ENCODE measurements at regions not wholly inside any gene's neighbourhood (a gene's known extent, or its start where the extent isn't known, plus 50 kb on each side); places are given as distances from the start of the nearest gene placed in this dataset.

DNA sequence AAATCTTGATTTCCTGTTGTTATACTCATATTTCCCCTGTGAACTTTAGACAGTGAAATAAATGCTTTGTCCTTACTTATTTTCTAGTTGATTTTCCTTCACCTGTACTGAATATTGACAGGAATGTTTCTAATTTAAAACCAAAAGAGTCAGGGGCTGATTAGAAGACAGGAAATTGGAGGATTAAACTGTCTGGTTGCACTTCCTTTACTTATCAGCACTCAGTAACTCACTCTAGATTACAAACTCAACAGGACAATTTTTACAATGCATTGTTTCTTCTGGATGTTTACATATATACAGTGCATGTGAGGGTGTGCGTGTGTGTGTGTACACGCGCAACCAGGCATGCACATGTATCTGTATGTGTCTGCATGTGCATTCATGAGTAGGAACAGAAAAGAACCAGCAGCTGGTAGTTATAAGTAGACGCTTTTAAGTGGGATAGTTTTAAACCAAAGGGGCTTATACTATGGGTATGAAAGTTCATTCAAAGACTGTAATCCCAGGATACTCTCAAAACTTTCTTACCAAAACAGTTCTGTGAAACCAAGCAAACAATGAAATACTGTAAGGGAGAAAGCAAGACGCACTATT, 212.0 kb upstream of the NFIA start:
- TF ChIP-seq, protein P1, sequence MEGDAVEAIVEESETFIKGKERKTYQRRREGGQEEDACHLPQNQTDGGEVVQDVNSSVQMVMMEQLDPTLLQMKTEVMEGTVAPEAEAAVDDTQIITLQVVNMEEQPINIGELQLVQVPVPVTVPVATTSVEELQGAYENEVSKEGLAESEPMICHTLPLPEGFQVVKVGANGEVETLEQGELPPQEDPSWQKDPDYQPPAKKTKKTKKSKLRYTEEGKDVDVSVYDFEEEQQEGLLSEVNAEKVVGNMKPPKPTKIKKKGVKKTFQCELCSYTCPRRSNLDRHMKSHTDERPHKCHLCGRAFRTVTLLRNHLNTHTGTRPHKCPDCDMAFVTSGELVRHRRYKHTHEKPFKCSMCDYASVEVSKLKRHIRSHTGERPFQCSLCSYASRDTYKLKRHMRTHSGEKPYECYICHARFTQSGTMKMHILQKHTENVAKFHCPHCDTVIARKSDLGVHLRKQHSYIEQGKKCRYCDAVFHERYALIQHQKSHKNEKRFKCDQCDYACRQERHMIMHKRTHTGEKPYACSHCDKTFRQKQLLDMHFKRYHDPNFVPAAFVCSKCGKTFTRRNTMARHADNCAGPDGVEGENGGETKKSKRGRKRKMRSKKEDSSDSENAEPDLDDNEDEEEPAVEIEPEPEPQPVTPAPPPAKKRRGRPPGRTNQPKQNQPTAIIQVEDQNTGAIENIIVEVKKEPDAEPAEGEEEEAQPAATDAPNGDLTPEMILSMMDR (IDR thresholded peaks at IDR 0.05; ENCODE audit: insufficient read depth, low read length, severe bottlenecking) = no peak
- no peaks in the 10 kb centered on the region for H3K36me3 ChIP-seq (ENCODE audit: control insufficient read depth, insufficient read depth, low read length)
- no peaks in the 10 kb centered on the region for H3K27me3 ChIP-seq (ENCODE audit: control insufficient read depth, insufficient read depth, low read length)
- no peak for DNase-seq (ENCODE audit: low read depth)
- no peak overlapping the region for H3K4me3 ChIP-seq (ENCODE audit: low read depth, low read length)
- no peak for FAIRE-seq

DNA sequence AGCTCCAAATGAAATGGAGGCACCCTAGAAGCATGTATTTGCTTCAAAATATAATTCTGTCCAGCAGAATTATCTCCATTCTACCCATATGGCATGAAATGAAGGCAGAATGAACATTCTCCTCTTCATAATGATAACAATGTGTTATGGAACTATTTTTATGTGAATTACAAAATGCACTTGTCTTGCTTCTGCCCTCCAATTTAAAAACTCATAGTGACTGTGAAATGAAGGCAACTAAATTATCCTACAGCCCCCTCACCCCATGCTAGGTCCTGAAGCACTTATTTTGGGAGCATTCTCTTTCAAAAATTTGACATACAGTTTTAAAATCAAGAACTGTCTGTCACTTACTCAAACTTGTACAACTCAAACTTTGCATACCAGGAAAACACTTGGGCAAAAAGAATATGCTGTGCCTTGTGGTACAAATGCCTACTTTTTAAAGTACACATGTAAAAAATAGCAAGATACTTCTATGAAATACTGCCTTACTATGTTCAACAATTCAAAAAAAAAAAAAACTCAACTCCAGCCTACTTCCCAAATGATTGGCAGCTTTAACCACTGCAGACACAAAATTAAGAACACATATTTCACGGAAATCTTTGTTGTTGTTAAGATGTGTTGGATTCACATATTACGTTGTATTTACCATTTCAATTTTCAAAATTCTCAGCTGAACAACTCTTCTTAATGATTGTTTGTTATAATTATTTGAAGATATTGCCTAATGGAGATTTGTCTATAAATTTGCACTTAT, 213.3 kb upstream of the NFIA start:
- no peak overlapping the region for H3K4me3 ChIP-seq (ENCODE audit: low read depth, low read length)
- TF ChIP-seq, protein P1 (IDR thresholded peaks at IDR 0.05; ENCODE audit: insufficient read depth, low read length, severe bottlenecking) = no peak
- DNase-seq (ENCODE audit: low read depth) = no peak
- no peak for FAIRE-seq
- no peaks in the 10 kb centered on the region for H3K36me3 ChIP-seq (ENCODE audit: control insufficient read depth, insufficient read depth, low read length)
- no peaks in the 10 kb centered on the region for H3K27me3 ChIP-seq (ENCODE audit: control insufficient read depth, insufficient read depth, low read length)

DNA sequence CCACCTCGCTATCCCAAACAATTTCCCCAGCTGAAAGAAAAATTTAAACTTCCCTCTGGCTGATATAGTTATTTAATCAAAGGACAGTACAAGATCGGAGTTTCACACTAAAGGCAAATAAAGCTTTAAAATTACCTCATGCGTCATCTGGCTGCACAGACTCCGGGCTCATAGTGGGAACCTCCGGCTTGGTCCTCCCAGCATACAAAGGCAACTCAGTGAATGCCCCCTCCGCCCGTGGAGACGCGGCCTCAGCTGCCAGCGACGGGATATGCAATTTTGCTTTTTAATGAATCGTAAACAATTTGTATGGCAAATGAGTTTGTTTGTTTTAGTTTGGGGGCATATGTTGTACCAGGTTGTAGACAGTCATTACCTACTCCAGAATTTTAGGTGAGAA, 214.6 kb upstream of the NFIA start:
- TF ChIP-seq, protein P1 (IDR thresholded peaks at IDR 0.05; ENCODE audit: insufficient read depth, low read length, severe bottlenecking) = no peak
- no peaks in the 10 kb centered on the region for H3K27me3 ChIP-seq (ENCODE audit: control insufficient read depth, insufficient read depth, low read length)
- FAIRE-seq (no peak), DNase-seq (ENCODE audit: low read depth) (no peak)
- H3K4me3 ChIP-seq (ENCODE audit: low read depth, low read length) = no peak overlapping the region
- H3K36me3 ChIP-seq (ENCODE audit: control insufficient read depth, insufficient read depth, low read length) = no peaks in the 10 kb centered on the region

DNA sequence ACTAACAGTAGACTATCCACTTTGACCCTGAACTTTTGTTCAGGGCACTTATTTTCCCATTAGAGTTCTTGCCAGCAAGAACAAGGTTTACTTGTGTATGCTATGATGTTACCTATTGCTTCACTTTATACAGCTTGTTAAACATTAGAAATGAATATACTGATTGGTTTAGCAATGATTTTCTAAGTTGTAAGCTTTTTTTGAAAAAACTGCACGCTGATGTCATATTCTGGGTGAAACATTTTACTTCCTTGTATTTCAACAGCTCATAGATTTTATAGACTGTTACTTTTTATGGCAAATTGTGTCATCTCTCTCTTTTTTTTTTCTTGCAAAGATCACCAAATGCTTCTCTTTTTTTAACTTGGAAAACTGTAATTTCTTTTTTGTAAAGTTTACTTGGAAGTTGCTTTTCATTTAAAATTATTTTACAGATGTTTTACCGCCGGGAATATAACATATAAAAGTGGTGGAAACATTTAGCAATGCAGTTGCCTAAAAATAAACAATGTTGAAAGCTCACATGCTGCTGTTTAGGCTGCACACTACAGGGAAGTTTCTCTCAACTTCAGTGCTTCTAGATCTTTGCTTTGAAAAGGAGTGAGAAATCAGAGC, 215.3 kb upstream of the NFIA start:
- H3K27me3 ChIP-seq (ENCODE audit: control insufficient read depth, insufficient read depth, low read length) = no peaks in the 10 kb centered on the region

DNA sequence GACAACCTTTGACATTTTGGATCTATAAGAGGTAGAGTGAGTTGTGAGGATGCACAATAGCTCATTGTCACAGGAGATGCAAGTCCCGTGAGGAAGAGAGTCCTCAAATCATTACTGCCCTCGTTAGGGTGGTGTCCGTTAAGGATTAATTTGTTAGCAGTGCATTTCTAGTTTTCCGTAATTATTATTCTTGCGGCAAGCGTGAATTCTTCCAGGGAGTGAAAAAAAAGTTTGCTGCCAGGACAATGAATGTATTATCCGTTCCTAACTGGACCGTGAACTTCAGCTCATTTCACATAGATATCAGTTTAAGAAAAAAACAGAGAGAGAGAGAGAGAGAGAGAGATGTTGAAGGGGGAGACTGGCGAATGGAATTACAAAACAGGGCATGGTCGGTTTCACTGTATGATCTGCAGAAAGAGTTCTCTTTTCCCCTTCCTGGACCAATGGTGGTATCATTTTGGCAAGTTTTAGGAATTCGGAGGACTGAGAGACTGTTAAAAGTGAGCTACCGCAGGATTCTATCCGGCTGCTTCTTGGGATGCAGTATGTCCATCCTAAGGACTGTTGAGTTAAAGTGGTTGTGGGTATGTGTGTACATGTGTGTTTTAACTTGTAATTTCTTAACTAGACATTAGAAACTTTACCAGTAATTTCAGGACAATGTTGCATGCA, 216.0 kb upstream of the NFIA start:
- no peak for DNase-seq (ENCODE audit: low read depth)
- FAIRE-seq = no peak
- TF ChIP-seq, protein P1 (IDR thresholded peaks at IDR 0.05; ENCODE audit: insufficient read depth, low read length, severe bottlenecking) = no peak
- Histone ChIP-seq H3K36me3 (ENCODE audit: control insufficient read depth, insufficient read depth, low read length) (no peaks in the 10 kb centered on the region), H3K27me3 (ENCODE audit: control insufficient read depth, insufficient read depth, low read length) (peaks cover 2% of the 10 kb centered on the region), H3K4me3 (ENCODE audit: low read depth, low read length) (no peak overlapping the region)

More for the DNA sequence above, 215.3 kb upstream of the NFIA start:
- no peak overlapping the region for H3K4me3 ChIP-seq (ENCODE audit: low read depth, low read length)
- TF ChIP-seq, protein P1 (IDR thresholded peaks at IDR 0.05; ENCODE audit: insufficient read depth, low read length, severe bottlenecking) = no peak
- DNase-seq (ENCODE audit: low read depth) (no peak), FAIRE-seq (no peak)
- H3K36me3 ChIP-seq (ENCODE audit: control insufficient read depth, insufficient read depth, low read length) = no peaks in the 10 kb centered on the region

Measured in bronchial epithelial cell (primary cell).